Tibial artery (tissue), 4 donors: ENCODE measurements at regions not wholly inside any gene's neighbourhood (a gene's known extent, or its start where the extent isn't known, plus 50 kb on each side); places are given as distances from the start of the nearest gene placed in this dataset.

Experiments
- DNase-seq, 2 donors: peaks; one replicate each; pipeline ENCODE4 v3.0.0-alpha.2; 2019
- H3K27ac ChIP-seq, 2 donors: fragments of 200-600 bp; sonication (generic) in 1 of 2; 1 replicate in 1 of 2; 2 replicates in 1 of 2; pipeline ENCODE4 v1.5.1; 2018 to 2019; ENCODE audit warnings: mild to moderate bottlenecking in 1 of 2
- H3K27me3 ChIP-seq, 2 donors: fragments of 200-600 bp; sonication (generic) in 1 of 2; one replicate each; pipeline versions ENCODE4 v1.5.1 to v1.6.0; 2016 to 2019
- H3K36me3 ChIP-seq, 3 donors: fragments of 200-600 bp; sonication (generic) in 2 of 3; one replicate each; pipeline ENCODE4 v1.5.1; 2016 to 2019; ENCODE audit warnings: mild to moderate bottlenecking in 2 of 3
- H3K4me1 ChIP-seq, 4 donors: fragments of 200-600 bp; sonication (generic) in 2 of 4; 1 replicate in 3 of 4; 2 replicates in 1 of 4; pipeline ENCODE4 v1.5.1; 2016 to 2019
- H3K4me3 ChIP-seq, 2 donors: fragments of 200-600 bp; sonication (generic) in 1 of 2; 1 replicate in 1 of 2; 2 replicates in 1 of 2; pipeline ENCODE4 v1.5.1; 2018 to 2019; ENCODE audit warnings: mild to moderate bottlenecking in 2 of 2
- H3K9me3 ChIP-seq, 3 donors: fragments of 200-600 bp; sonication (generic) in 1 of 3; one replicate each; pipeline ENCODE4 v1.5.1; 2016 to 2019
- intact Hi-C: fragments of 100-400 bp; cut with DNase I; formaldehyde crosslinking; loops from one replicate; pipeline ENCODE4 v1.15.0; 2023; ENCODE audit warnings: low total_unique reads
- TF ChIP-seq, protein P1 (sequence below), 2 experiments: fragments of 200-600 bp in 1 of 2; fragments of 450-650 bp in 1 of 2; IDR thresholded peaks; one replicate each; pipeline ENCODE4 v1.5.1; 2017 to 2019; ENCODE audit warnings: antibody characterized with exemption in 2 of 2, mild to moderate bottlenecking in 1 of 2, moderate library complexity in 1 of 2

DNA sequence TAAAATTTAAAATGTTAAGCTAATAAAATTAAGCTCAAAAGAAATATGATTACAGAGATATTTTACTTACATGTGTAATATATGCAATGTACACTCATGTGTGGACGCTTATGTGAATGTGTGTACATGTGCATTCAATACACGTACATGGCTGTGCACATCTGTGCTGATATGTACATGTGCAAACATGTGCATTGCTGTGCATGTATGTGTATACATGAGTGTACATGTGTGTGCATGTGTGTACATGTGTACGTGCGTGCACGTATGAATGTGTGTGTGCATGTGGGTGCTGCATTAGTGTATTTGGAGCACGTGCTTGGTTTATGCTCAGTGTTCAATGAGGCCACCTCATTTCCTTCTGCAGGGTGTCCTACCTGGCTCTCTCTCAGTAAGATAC, 88.2 kb upstream of the TMEM18 start:
- no peaks in the 10 kb centered on the region for H3K4me1 ChIP-seq
- no peak for DNase-seq
- no peak overlapping the region for H3K27ac ChIP-seq
- no peak overlapping the region for H3K4me3 ChIP-seq
- intact Hi-C loops, result no loop called here
- H3K27me3 ChIP-seq, result no peaks in the 10 kb centered on the region
- H3K9me3 ChIP-seq, result no peaks in the 10 kb centered on the region
- no peaks in the 10 kb centered on the region for H3K36me3 ChIP-seq
- TF ChIP-seq, protein P1, sequence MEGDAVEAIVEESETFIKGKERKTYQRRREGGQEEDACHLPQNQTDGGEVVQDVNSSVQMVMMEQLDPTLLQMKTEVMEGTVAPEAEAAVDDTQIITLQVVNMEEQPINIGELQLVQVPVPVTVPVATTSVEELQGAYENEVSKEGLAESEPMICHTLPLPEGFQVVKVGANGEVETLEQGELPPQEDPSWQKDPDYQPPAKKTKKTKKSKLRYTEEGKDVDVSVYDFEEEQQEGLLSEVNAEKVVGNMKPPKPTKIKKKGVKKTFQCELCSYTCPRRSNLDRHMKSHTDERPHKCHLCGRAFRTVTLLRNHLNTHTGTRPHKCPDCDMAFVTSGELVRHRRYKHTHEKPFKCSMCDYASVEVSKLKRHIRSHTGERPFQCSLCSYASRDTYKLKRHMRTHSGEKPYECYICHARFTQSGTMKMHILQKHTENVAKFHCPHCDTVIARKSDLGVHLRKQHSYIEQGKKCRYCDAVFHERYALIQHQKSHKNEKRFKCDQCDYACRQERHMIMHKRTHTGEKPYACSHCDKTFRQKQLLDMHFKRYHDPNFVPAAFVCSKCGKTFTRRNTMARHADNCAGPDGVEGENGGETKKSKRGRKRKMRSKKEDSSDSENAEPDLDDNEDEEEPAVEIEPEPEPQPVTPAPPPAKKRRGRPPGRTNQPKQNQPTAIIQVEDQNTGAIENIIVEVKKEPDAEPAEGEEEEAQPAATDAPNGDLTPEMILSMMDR (IDR thresholded peaks at IDR 0.05), result no peak

DNA sequence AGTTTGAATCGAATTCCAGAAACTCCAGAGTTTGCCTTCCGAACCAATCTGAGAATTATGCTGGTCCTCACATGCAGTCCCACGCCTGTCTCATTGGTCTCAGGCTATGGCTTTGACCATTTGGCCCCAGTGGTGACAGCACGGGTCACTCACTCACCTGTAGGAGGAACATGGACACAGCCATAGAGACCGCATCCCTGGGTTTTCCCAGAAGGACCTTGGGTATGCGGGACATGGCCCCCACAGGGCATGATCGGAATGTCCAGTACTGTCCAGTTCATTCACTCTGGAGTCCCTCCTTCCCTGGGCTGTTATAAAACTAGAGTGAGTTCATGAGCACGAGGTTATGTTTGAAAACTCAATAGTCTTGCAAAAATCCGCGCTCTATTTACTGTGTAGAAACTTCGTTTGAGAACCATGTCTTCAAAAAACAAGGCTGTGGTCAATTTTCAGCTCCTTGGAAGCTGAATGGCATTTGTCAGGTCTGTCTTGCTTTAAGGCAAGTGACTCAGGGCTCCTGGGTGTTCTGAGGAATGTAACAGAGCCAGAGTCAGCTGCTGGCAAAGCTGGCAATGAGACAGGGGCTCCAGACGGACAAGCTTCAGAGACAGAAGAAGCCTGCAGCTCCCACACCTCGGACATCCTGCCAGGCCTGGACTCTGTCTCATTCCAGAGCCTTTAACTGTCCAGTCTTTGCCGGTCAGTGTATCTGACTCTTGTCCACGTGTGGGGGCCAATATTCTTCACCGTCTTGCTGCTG, 86.7 kb upstream of the TMEM18 start:
- intact Hi-C loops, result no loop called here
- H3K27me3 ChIP-seq, result no peaks in the 10 kb centered on the region
- no peaks in the 10 kb centered on the region for H3K4me1 ChIP-seq
- H3K4me3 ChIP-seq, result no peak overlapping the region
- no peak overlapping the region for H3K27ac ChIP-seq
- TF ChIP-seq, protein P1 (IDR thresholded peaks at IDR 0.05), result no peak
- DNase-seq, result no peak
- no peaks in the 10 kb centered on the region for H3K9me3 ChIP-seq
- no peaks in the 10 kb centered on the region for H3K36me3 ChIP-seq

DNA sequence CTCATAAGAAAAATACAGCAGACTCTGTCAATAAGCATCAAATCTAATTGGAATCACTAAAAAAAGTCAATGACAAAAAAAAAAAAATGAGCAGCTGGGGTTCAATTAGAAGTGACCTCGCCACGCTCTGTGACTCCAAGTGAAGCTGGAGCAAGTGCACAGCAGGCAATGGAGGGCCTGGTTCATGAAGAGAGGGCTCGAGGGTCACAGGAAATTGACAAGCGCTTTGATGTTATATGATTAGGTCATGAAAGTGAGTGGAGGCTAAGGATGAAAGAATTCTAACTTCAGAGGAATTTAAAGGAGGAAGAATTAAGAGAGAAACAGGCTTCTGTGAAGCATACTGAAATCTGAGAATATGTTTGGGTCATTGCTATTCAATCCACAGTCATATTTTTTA, 85.4 kb upstream of the TMEM18 start:
- Histone ChIP-seq H3K9me3 (no peaks in the 10 kb centered on the region), H3K4me1 (no peaks in the 10 kb centered on the region), H3K27ac (no peak overlapping the region), H3K4me3 (no peak overlapping the region), H3K36me3 (no peaks in the 10 kb centered on the region), H3K27me3 (no peaks in the 10 kb centered on the region)
- intact Hi-C loops, result no loop called here
- no peak for DNase-seq
- TF ChIP-seq, protein P1 (IDR thresholded peaks at IDR 0.05), result no peak

DNA sequence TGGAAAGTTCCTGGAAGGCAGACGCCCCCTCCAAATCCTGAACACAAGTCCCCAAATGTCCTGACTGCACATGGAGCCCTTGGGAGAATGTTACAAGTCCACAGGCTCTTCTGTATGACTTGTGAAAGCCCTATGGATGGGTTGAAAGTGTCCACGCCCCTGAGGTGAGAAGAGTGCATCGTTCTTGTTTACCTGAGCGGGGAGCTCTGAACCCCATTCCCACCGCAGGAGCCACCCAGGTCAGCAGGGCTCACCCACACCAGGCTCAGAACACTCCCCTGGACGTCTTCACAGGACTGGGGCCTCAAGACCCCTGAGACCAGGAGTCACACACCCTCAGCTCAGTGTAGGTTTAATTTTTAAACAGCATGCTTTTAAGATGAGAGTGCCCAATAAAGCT, 84.2 kb upstream of the TMEM18 start:
- Histone ChIP-seq H3K4me3 (no peak overlapping the region), H3K4me1 (no peaks in the 10 kb centered on the region), H3K27me3 (no peaks in the 10 kb centered on the region), H3K27ac (no peak overlapping the region), H3K9me3 (no peaks in the 10 kb centered on the region), H3K36me3 (no peaks in the 10 kb centered on the region)
- TF ChIP-seq, protein P1 (IDR thresholded peaks at IDR 0.05), result no peak
- no peak for DNase-seq
- intact Hi-C loops, result no loop called here

DNA sequence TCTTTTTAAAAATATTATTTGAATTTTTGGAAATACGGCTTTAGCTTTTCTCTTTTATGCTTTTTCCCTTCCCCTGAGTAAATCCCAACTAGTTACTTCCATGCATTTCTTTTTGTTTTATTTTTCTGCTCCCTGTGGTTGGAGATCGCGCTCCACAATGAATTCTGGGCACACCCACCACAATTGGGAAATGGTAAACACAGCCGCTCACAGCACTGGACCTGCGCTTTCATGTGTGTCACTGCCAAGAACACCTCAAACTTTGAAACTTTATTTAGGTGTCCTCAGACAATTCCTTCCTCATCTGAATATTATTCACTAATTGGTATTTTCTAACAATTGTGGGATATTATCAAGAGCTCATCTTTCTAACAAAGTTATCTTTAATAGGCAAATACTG, 82.8 kb upstream of the TMEM18 start:
- H3K27me3 ChIP-seq, result no peaks in the 10 kb centered on the region
- H3K4me3 ChIP-seq, result no peak overlapping the region
- no peaks in the 10 kb centered on the region for H3K4me1 ChIP-seq
- H3K36me3 ChIP-seq, result no peaks in the 10 kb centered on the region
- H3K27ac ChIP-seq, result no peak overlapping the region
- TF ChIP-seq, protein P1 (IDR thresholded peaks at IDR 0.05), result no peak
- DNase-seq, result no peak
- H3K9me3 ChIP-seq, result no peaks in the 10 kb centered on the region
- intact Hi-C loops, result no loop called here
